ENCODE measurements at regions not wholly inside any gene's neighbourhood (a gene's known extent, or its start where the extent isn't known, plus 50 kb on each side); places are given as distances from the start of the nearest gene placed in this dataset.

DNA sequence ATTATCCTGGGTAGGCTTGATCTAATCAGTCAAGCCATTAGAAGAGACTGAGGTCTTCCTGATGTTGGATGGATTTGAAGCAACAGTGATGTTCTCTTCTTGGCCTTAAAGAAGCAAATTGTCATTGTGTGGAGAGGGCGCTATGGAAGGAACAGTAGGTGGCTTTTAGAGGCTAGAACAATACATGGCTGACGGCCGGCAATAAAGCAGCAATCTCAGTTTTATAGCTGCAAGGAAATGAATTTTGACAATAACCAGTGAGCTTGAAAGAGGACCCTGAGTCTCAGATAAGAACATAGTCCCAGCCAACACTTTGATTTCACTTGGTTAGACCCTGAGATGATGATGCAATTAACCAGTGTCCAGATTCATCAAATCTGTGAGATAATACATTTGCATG, 302.1 kb downstream of the NSUN3 start:
- TF ChIP-seq EZH2phosphoT487 (IDR thresholded peaks at IDR 0.05; ENCODE audit: low read depth) = no peak
- TF ChIP-seq, protein P1, sequence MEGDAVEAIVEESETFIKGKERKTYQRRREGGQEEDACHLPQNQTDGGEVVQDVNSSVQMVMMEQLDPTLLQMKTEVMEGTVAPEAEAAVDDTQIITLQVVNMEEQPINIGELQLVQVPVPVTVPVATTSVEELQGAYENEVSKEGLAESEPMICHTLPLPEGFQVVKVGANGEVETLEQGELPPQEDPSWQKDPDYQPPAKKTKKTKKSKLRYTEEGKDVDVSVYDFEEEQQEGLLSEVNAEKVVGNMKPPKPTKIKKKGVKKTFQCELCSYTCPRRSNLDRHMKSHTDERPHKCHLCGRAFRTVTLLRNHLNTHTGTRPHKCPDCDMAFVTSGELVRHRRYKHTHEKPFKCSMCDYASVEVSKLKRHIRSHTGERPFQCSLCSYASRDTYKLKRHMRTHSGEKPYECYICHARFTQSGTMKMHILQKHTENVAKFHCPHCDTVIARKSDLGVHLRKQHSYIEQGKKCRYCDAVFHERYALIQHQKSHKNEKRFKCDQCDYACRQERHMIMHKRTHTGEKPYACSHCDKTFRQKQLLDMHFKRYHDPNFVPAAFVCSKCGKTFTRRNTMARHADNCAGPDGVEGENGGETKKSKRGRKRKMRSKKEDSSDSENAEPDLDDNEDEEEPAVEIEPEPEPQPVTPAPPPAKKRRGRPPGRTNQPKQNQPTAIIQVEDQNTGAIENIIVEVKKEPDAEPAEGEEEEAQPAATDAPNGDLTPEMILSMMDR (IDR thresholded peaks at IDR 0.05; ENCODE audit: low read depth, low read length) = no peak
